SW 1271 (cell line): ENCODE measurements at regions not wholly inside any gene's neighbourhood (a gene's known extent, or its start where the extent isn't known, plus 50 kb on each side); places are given as distances from the start of the nearest gene placed in this dataset.
"Not testable (repeated sequence)": the region's sequence is repeated elsewhere in the genome, so short reads cannot be mapped to it uniquely, and the experiment has no call there.

Experiments
- DNase-seq, 2 experiments: peaks; one replicate each; lab custom pipeline; 2025; lab: John Stamatoyannopoulos, UW

- no peak for DNase-seq
Observed at GRCh38 chr13:26483546-26483945, 73.9 kb upstream of the WASF3 start.

GRCh38 chr13:26484196-26484595 is 73.3 kb upstream of the WASF3 start:
- DNase-seq: no peak

GRCh38 chr13:26485288-26485687 is 72.2 kb upstream of the WASF3 start:
- no peak for DNase-seq

- DNase-seq: no peak
Observed at GRCh38 chr13:26485786-26486185, 71.7 kb upstream of the WASF3 start.

- no peak for DNase-seq
Observed at GRCh38 chr13:26486550-26486949, 70.9 kb upstream of the WASF3 start.

- no peak for DNase-seq
Observed at GRCh38 chr13:26487781-26488180, 69.7 kb upstream of the WASF3 start.

GRCh38 chr13:26488236-26489003 is 69.1 kb upstream of the WASF3 start:
- no peak for DNase-seq

GRCh38 chr13:26492301-26492700 is 65.2 kb upstream of the WASF3 start:
- not testable (repeated sequence) for DNase-seq

GRCh38 chr13:26494571-26495195 is 62.8 kb upstream of the WASF3 start:
- DNase-seq: no peak

- no peak for DNase-seq
Observed at GRCh38 chr13:26495750-26496149, 61.7 kb upstream of the WASF3 start.

GRCh38 chr13:26497968-26498511 is 59.4 kb upstream of the WASF3 start:
- no peak for DNase-seq

- no peak for DNase-seq
Observed at GRCh38 chr13:26498656-26499601, 58.6 kb upstream of the WASF3 start.

- no peak for DNase-seq
Observed at GRCh38 chr13:26500618-26501320, 56.7 kb upstream of the WASF3 start.

- DNase-seq: no peak
Observed at GRCh38 chr13:26501641-26502040, 55.8 kb upstream of the WASF3 start.

- no peak for DNase-seq
Observed at GRCh38 chr13:26502826-26503225, 54.7 kb upstream of the WASF3 start.

- DNase-seq: no peak
Observed at GRCh38 chr13:26503826-26504594, 53.5 kb upstream of the WASF3 start.
